ENCODE measurements at regions not wholly inside any gene's neighbourhood (a gene's known extent, or its start where the extent isn't known, plus 50 kb on each side); places are given as distances from the start of the nearest gene placed in this dataset.

DNA sequence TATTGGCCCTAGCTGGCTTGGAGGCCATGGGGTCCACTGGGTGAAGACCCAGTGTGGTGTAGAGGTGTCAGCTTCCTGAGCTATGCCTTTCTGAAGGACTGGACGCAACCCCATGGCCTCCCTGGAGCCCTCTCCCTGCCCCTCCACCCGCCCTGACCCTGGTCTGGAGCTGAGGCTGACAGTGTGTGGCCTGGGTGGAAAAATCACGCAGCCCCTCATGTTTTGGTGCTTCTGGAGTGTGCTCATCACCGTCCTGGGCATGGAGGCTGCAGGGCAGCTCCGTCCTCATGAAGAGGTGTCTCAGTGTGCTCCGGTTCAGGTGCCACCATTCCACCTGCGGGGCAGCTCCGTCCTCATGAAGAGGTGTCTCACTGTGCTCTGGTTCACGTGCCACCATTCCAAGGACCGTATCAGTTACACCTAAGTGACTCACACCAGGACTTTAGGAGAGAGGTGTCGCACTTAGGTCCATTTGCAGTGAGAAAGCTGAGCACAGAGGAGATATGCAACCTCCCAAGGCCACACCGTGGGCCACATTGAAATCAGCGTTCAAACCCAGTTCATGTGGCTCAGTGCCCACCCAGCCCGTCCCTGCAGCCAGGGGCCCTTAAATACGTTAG, 214.3 kb upstream of the IRX1 start:
- H3K9ac ChIP-seq (ENCODE audit: low read length): no peak overlapping the region
- ChIA-PET CTCF (no interaction called here), POLR2A (no interaction called here)
- Mint-ChIP-seq H3K27ac (no peak overlapping the region), H3K27me3 (no peaks in the 10 kb centered on the region), H3K9me3 (ENCODE audit: insufficient read depth) (peaks cover 3% of the 10 kb centered on the region), H3K4me3 (no peak overlapping the region), H3K4me1 (no peaks in the 10 kb centered on the region)
- H4K20me1 ChIP-seq (ENCODE audit: control insufficient read depth, insufficient read depth, low read length, poor library complexity, severe bottlenecking): no peaks in the 10 kb centered on the region
- H3K4me1 ChIP-seq (ENCODE audit: control insufficient read depth in 2 of 2, insufficient read depth in 2 of 2, low read length in 2 of 2): no peaks in the 10 kb centered on the region
- TF ChIP-seq, protein P1, sequence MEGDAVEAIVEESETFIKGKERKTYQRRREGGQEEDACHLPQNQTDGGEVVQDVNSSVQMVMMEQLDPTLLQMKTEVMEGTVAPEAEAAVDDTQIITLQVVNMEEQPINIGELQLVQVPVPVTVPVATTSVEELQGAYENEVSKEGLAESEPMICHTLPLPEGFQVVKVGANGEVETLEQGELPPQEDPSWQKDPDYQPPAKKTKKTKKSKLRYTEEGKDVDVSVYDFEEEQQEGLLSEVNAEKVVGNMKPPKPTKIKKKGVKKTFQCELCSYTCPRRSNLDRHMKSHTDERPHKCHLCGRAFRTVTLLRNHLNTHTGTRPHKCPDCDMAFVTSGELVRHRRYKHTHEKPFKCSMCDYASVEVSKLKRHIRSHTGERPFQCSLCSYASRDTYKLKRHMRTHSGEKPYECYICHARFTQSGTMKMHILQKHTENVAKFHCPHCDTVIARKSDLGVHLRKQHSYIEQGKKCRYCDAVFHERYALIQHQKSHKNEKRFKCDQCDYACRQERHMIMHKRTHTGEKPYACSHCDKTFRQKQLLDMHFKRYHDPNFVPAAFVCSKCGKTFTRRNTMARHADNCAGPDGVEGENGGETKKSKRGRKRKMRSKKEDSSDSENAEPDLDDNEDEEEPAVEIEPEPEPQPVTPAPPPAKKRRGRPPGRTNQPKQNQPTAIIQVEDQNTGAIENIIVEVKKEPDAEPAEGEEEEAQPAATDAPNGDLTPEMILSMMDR (IDR thresholded peaks at IDR 0.05): no peak
- TF ChIP-seq EZH2 (IDR thresholded peaks at IDR 0.05; ENCODE audit: borderline replicate concordance, insufficient read depth, low read depth, low read length, poor library complexity, severe bottlenecking): no peak
- no peak overlapping the region for H3K4me2 ChIP-seq (replicated peaks; ENCODE audit: low read depth, low read length, poor library complexity, severe bottlenecking)
- H3K79me2 ChIP-seq (ENCODE audit: control insufficient read depth, insufficient read depth, low read length): no peaks in the 10 kb centered on the region
- no peak overlapping the region for H2AFZ ChIP-seq (ENCODE audit: insufficient read depth, low read depth, low read length, poor library complexity, severe bottlenecking)
- H3K36me3 ChIP-seq (replicated peaks in 1 of 2; ENCODE audit: control extremely low read depth in 1 of 2, control insufficient read depth in 1 of 2, extremely low read depth in 1 of 2, insufficient read depth in 2 of 2, low read length in 1 of 2): no peaks in the 10 kb centered on the region
- H3K27ac ChIP-seq (ENCODE audit: low read length in 2 of 2): no peak overlapping the region
- no peak overlapping the region for H3K4me3 ChIP-seq (ENCODE audit: control extremely low read depth in 1 of 5, extremely low read depth in 1 of 5, insufficient read depth in 1 of 5, low read depth in 2 of 5, low read length in 4 of 5)
- WGBS (ENCODE audit: insufficient coverage): 79% methylated on average over 12 of the region's 15 CpGs
- DNase-seq (no peak), ATAC-seq (ENCODE audit: low read depth) (no peak)
- no peaks in the 10 kb centered on the region for H3K27me3 ChIP-seq (replicated peaks in 1 of 4; ENCODE audit: control extremely low read depth in 1 of 4, control insufficient read depth in 3 of 4, insufficient read depth in 4 of 4, low read length in 3 of 4)
- peaks cover 0 to 39% (median 0%) of the 10 kb centered on the region in 3 donors for H3K9me3 ChIP-seq (ENCODE audit: control extremely low read depth in 1 of 3, control insufficient read depth in 2 of 3, insufficient read depth in 1 of 3, low read length in 2 of 3)
- intact Hi-C loops (cut with micrococcal nuclease): no loop called here

DNA sequence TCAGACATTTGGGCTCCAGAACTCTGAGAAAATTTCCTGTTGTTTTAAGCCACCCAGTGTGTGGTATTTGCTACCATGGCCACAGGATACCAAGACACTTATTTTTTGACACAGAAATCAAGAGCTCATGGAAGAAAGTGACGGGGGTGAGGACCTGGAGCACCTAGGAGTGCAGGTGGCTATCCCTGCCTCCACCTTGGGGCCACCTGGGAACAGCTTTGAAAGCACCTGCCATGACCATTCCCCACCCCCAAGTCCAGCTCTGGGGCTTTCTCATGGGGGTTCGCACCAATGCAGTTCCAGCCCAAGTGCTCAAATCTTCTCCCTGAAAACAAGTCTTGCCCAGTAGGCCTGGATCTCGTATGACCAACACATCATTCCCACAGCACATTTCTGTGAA, 214.9 kb upstream of the IRX1 start:
- no peak for DNase-seq
- POLR2A ChIA-PET: no interaction called here
- Histone ChIP-seq H3K36me3 (replicated peaks in 1 of 2; ENCODE audit: control extremely low read depth in 1 of 2, control insufficient read depth in 1 of 2, extremely low read depth in 1 of 2, insufficient read depth in 2 of 2, low read length in 1 of 2) (no peaks in the 10 kb centered on the region), H3K4me3 (ENCODE audit: control extremely low read depth in 1 of 5, extremely low read depth in 1 of 5, insufficient read depth in 1 of 5, low read depth in 2 of 5, low read length in 4 of 5) (no peak overlapping the region), H3K27ac (ENCODE audit: low read length in 2 of 2) (no peak overlapping the region), H4K20me1 (ENCODE audit: control insufficient read depth, insufficient read depth, low read length, poor library complexity, severe bottlenecking) (no peaks in the 10 kb centered on the region), H3K27me3 (replicated peaks in 1 of 4; ENCODE audit: control extremely low read depth in 1 of 4, control insufficient read depth in 3 of 4, insufficient read depth in 4 of 4, low read length in 3 of 4) (no peaks in the 10 kb centered on the region), H3K9me3 (ENCODE audit: control extremely low read depth in 1 of 3, control insufficient read depth in 2 of 3, insufficient read depth in 1 of 3, low read length in 2 of 3) (peaks cover 0 to 36% (median 0%) of the 10 kb centered on the region in 3 donors), H2AFZ (ENCODE audit: insufficient read depth, low read depth, low read length, poor library complexity, severe bottlenecking) (no peak overlapping the region), H3K79me2 (ENCODE audit: control insufficient read depth, insufficient read depth, low read length) (no peaks in the 10 kb centered on the region), H3K4me2 (replicated peaks; ENCODE audit: low read depth, low read length, poor library complexity, severe bottlenecking) (no peak overlapping the region), H3K9ac (ENCODE audit: low read length) (no peak overlapping the region), H3K4me1 (ENCODE audit: control insufficient read depth in 2 of 2, insufficient read depth in 2 of 2, low read length in 2 of 2) (no peaks in the 10 kb centered on the region)
- CTCF ChIA-PET: no interaction called here
- TF ChIP-seq, protein P1 (IDR thresholded peaks at IDR 0.05): no peak
- TF ChIP-seq EZH2 (IDR thresholded peaks at IDR 0.05; ENCODE audit: borderline replicate concordance, insufficient read depth, low read depth, low read length, poor library complexity, severe bottlenecking): no peak
- Mint-ChIP-seq H3K27me3 (no peaks in the 10 kb centered on the region), H3K4me1 (no peaks in the 10 kb centered on the region), H3K4me3 (no peak overlapping the region), H3K9me3 (ENCODE audit: insufficient read depth) (peaks cover 3% of the 10 kb centered on the region), H3K27ac (no peak overlapping the region)
- intact Hi-C loops (cut with micrococcal nuclease): no loop called here
- no peak for ATAC-seq (ENCODE audit: low read depth)
- WGBS (ENCODE audit: insufficient coverage): 63% methylated on average over 2 of the region's 3 CpGs
